Esophagus muscularis mucosa (tissue), 4 donors: ENCODE measurements at regions not wholly inside any gene's neighbourhood (a gene's known extent, or its start where the extent isn't known, plus 50 kb on each side); places are given as distances from the start of the nearest gene placed in this dataset.
"Not testable (repeated sequence)": the region's sequence is repeated elsewhere in the genome, so short reads cannot be mapped to it uniquely, and the experiment has no call there.

Source experiments
- DNase-seq: peaks from one replicate; pipeline ENCODE4 v3.0.0-alpha.2; 2017; ENCODE audit errors: extremely low spot score
- H3K27ac ChIP-seq, 4 donors: fragments of 200-600 bp; sonication (generic); replicated peaks in 1 of 4; 1 replicate in 3 of 4; 2 replicates in 1 of 4; pipeline ENCODE4 v1.5.1; 2016 to 2019; ENCODE audit warnings: mild to moderate bottlenecking in 1 of 4
- H3K27me3 ChIP-seq, 4 donors: fragments of 200-600 bp; sonication (generic); one replicate each; pipeline versions ENCODE4 v1.5.1 to v1.6.0; 2016 to 2019
- H3K36me3 ChIP-seq, 4 donors: fragments of 200-600 bp; sonication (generic); one replicate each; pipeline ENCODE4 v1.5.1; 2016 to 2019
- H3K4me1 ChIP-seq, 4 donors: fragments of 200-600 bp; sonication (generic); one replicate each; pipeline ENCODE4 v1.5.1; 2016 to 2019
- H3K4me3 ChIP-seq, 4 donors: fragments of 200-600 bp; sonication (generic); 1 replicate in 2 of 4; 2 replicates in 2 of 4; pipeline ENCODE4 v1.5.1; 2016 to 2019; ENCODE audit warnings: mild to moderate bottlenecking in 4 of 4, moderate library complexity in 1 of 4
- H3K9me3 ChIP-seq, 4 donors: fragments of 200-600 bp; sonication (generic); 1 replicate in 3 of 4; 2 replicates in 1 of 4; pipeline ENCODE4 v1.5.1; 2016 to 2019
- EP300 ChIP-seq: sonication (generic); formaldehyde crosslinking; IDR thresholded peaks from one replicate; pipeline ENCODE4 v1.6.1; 2017; ENCODE audit warnings: antibody characterized with exemption
- POLR2A ChIP-seq: fragments of 450-650 bp; IDR thresholded peaks from one replicate; pipeline ENCODE4 v1.6.1; 2017; ENCODE audit warnings: antibody characterized with exemption, moderate library complexity, mild to moderate bottlenecking, low read depth
- POLR2AphosphoS5 ChIP-seq, 2 donors: sonication (generic); formaldehyde crosslinking; IDR thresholded peaks; one replicate each; pipeline ENCODE4 v1.6.1; 2017; ENCODE audit warnings: antibody characterized with exemption in 2 of 2
- WGBS: methylation state at CpG from one replicate; pipeline ENCODE4 v1.1.5; 2018; 5-methylcytosine and 5-hydroxymethylcytosine counted together
- intact Hi-C: fragments of 100-400 bp; cut with DNase I; formaldehyde crosslinking; loops from one replicate; pipeline ENCODE4 v1.15.1; 2023
- TF ChIP-seq, protein P1 (sequence below), 3 experiments: fragments of 200-600 bp in 2 of 3; fragments of 450-650 bp in 1 of 3; sonication (generic) in 2 of 3; IDR thresholded peaks; one replicate each; pipeline ENCODE4 v1.5.1; 2017 to 2019; ENCODE audit warnings: antibody characterized with exemption in 3 of 3, mild to moderate bottlenecking in 2 of 3, moderate library complexity in 1 of 3

DNA sequence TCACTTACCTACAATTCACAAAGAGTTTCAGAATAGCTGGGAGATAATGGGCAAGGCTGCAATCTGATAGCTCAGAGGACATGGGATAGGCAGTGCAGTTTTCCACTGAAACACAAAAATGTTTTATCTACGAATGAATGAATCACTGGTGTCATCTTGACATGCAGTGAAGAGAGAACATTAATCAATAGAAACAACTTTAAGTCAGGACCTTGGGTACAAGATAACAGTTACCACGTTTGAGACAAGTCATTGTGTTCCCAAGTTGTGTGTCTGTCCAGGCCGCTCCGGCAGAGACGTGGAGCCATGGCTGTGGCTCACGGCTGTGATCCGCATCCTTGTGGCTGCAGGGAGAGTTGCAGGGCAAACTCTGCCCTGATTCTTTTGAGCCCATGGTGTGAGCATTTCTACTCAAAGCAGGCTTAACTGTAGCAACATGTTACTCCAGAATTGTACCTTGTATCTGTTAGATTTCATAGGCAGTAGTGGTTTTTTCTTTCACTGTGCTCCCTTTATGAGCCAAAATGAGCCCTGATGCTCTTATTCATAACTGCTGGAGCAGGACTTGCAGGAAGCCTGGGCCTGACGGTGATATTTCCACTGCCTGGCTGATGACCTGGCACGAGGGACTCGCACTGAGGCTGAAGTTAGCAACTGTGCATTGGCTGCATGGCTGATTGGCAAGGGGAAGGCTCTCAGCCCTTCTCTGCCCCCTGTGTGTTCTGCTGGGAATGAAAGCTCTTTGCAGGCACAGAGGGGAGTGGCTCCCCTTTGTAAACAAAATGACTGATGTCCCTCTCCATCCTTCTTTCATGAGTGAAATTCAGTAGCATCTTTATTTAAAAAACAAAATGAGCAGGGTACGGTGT is 465.2 kb downstream of the AJAP1 start:
- no peaks in the 10 kb centered on the region for H3K4me1 ChIP-seq
- H3K27me3 ChIP-seq = peaks cover 0 to 9% (median 0%) of the 10 kb centered on the region in 4 donors
- H3K4me3 ChIP-seq = no peak overlapping the region
- H3K36me3 ChIP-seq = no peaks in the 10 kb centered on the region
- intact Hi-C loops = no loop called here
- no peak for TF ChIP-seq EP300
- no peak overlapping the region for H3K27ac ChIP-seq
- WGBS = 51% methylated on average over 11 of the region's 11 CpGs
- DNase-seq = peak; percentile 81
- H3K9me3 ChIP-seq = no peaks in the 10 kb centered on the region

DNA sequence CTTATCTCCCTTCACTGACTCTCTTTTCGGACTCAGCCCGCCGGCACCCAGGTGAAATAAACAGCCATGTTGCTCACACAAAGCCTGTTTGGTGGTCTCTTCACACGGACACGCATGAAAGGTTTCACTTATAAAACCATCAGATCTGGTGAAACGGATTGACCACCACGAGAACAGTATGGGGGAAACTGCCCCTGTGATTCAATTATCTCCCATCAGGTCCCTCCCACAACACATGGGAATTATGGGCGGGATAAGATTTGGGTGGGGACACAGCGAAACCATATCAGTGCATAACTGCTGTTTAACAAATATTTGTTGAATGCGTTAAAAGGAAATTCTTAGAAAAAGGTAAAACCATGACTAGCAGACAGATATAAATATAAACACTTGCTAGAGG is 464.4 kb downstream of the AJAP1 start:
- 92% methylated on average over 10 of the region's 10 CpGs for WGBS
- peak; percentile 62 for DNase-seq
- H3K4me1 ChIP-seq, H3K36me3 ChIP-seq, intact Hi-C loops, H3K9me3 ChIP-seq, H3K27ac ChIP-seq, H3K27me3 ChIP-seq, H3K4me3 ChIP-seq: not testable (repeated sequence)

DNA sequence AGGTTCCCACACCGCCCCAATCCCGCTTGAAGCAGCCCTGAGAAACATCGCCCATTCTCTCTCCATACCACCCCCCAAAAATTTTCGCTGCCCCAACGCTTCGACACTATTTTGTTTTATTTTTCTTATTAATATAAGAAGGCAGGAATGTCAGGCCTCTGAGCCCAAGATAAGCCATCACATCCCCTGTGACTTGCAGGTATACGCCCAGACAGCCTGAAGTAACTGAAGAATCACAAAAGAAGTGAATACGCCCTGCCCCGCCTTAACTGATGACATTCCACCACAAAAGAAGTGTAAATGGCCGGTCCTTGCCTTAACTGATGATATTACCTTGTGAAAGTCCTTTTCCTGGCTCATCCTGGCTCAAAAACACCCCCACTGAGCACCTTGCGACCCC is 463.9 kb downstream of the AJAP1 start:
- H3K36me3 ChIP-seq, intact Hi-C loops, DNase-seq, H3K27ac ChIP-seq, H3K27me3 ChIP-seq, H3K9me3 ChIP-seq, H3K4me1 ChIP-seq, H3K4me3 ChIP-seq: not testable (repeated sequence)
- WGBS = 77% methylated on average over 7 of the region's 11 CpGs

DNA sequence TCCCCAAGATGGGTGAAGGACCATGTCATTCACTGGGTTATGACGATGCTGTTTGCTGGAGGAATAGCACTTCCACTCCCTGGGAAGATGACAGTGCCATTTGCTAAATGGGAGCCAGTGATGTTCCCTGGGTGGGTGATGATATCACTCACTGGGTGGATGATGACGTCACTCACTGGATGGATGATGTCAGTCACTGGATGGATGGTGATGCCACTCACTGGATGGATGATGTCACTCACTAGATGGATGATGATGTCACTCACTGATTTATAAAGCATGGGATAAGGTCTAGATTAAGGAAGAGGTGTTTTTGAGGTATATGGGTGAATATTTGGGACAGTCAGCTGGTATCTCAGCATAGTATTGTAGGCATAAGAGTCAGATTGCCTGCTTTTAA is 457.2 kb downstream of the AJAP1 start:
- intact Hi-C loops = no loop called here
- 79% methylated on average over 2 of the region's 2 CpGs for WGBS
- TF ChIP-seq EP300 (no peak), POLR2A (no peak), POLR2AphosphoS5 (IDR thresholded peaks at IDR 0.05) (no peak)
- TF ChIP-seq, protein P1, sequence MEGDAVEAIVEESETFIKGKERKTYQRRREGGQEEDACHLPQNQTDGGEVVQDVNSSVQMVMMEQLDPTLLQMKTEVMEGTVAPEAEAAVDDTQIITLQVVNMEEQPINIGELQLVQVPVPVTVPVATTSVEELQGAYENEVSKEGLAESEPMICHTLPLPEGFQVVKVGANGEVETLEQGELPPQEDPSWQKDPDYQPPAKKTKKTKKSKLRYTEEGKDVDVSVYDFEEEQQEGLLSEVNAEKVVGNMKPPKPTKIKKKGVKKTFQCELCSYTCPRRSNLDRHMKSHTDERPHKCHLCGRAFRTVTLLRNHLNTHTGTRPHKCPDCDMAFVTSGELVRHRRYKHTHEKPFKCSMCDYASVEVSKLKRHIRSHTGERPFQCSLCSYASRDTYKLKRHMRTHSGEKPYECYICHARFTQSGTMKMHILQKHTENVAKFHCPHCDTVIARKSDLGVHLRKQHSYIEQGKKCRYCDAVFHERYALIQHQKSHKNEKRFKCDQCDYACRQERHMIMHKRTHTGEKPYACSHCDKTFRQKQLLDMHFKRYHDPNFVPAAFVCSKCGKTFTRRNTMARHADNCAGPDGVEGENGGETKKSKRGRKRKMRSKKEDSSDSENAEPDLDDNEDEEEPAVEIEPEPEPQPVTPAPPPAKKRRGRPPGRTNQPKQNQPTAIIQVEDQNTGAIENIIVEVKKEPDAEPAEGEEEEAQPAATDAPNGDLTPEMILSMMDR (IDR thresholded peaks at IDR 0.05) = no peak

DNA sequence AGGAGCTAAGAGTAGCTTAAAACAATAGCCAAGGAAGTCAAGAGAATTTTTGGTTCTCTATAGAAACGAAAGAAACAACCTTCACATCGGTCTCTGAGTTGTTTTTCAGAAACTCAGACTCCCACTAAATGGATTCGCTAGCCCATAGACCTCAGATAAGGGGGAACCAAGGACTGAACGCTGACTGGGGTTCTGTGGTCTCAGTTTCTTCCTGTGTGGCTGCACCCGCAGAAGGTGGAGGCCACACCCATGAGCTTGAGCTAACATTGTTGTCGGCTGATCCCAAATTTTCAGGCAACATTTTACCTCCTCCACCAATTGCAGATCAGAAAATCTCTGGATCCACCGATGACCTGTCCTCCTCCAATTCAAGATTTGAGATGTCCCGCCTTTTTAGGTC is 456.1 kb downstream of the AJAP1 start:
- no peak for DNase-seq
- 83% methylated on average over 8 of the region's 8 CpGs for WGBS
- intact Hi-C loops = no loop called here

More for the DNA sequence above, 457.2 kb downstream of the AJAP1 start:
- no peak overlapping the region for H3K4me3 ChIP-seq
- H3K36me3 ChIP-seq = no peaks in the 10 kb centered on the region
- H3K9me3 ChIP-seq = no peaks in the 10 kb centered on the region
- H3K4me1 ChIP-seq = no peaks in the 10 kb centered on the region
- no peak overlapping the region for H3K27ac ChIP-seq
- peaks cover 0 to 21% (median 0%) of the 10 kb centered on the region in 4 donors for H3K27me3 ChIP-seq
- no peak for DNase-seq

DNA sequence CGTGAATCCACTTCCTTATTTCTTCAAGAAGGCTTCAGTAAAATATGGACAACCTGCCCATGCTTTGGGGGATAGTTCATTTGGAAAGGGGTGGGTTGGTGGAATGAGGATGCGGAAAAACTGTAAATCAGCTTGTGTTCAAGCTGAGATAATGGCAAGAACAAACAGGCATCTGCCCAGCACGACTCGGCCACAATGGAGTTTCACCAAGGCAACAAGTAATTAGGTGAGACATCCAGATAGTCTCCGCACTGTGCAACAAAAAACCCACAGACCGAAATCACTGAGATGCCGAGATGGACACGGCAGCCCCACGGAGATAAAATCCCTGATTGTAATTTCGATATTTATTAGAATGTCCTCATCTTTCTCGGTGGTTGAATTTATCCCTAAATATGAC is 455.2 kb downstream of the AJAP1 start:
- TF ChIP-seq POLR2AphosphoS5 (IDR thresholded peaks at IDR 0.05) (no peak), POLR2A (no peak), EP300 (no peak)
- TF ChIP-seq, protein P1 (IDR thresholded peaks at IDR 0.05) = no peak
- WGBS = 79% methylated on average over 11 of the region's 11 CpGs

More for the DNA sequence above, 456.1 kb downstream of the AJAP1 start:
- Histone ChIP-seq H3K27ac (no peak overlapping the region), H3K36me3 (no peaks in the 10 kb centered on the region), H3K27me3 (peaks cover 0 to 21% (median 0%) of the 10 kb centered on the region in 4 donors), H3K9me3 (no peaks in the 10 kb centered on the region), H3K4me1 (no peaks in the 10 kb centered on the region), H3K4me3 (no peak overlapping the region)
- TF ChIP-seq POLR2AphosphoS5 (IDR thresholded peaks at IDR 0.05) = no peak

DNA sequence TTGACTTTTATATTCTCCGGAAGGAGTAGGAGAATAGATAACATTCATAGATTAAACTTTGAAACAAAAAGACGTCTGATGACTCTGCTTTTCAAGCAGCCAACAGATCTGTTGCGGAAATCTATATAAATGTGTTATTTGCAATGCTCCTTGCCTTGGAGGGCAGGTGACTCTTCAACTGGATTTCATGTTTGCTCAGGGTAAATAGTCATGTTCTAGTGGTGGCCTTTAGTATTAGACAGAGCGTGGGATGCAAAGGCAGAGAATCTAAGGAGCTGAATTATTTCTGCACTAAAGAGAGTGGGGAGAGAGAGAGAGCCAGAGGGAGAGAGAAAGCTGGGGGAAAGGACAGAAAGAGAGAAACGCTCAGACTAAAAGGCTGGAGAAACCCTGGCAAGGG is 454.3 kb downstream of the AJAP1 start:
- 74% methylated on average over 5 of the region's 5 CpGs for WGBS
- Histone ChIP-seq H3K4me1 (no peaks in the 10 kb centered on the region), H3K36me3 (no peaks in the 10 kb centered on the region), H3K9me3 (no peaks in the 10 kb centered on the region), H3K27ac (no peak overlapping the region), H3K27me3 (peaks cover 0 to 21% (median 0%) of the 10 kb centered on the region in 4 donors), H3K4me3 (no peak overlapping the region)
- DNase-seq = no peak
- TF ChIP-seq POLR2A (no peak), POLR2AphosphoS5 (IDR thresholded peaks at IDR 0.05) (no peak), EP300 (no peak)
- TF ChIP-seq, protein P1 (IDR thresholded peaks at IDR 0.05) = no peak
- intact Hi-C loops = no loop called here

More for the DNA sequence above, 455.2 kb downstream of the AJAP1 start:
- no peaks in the 10 kb centered on the region for H3K36me3 ChIP-seq
- intact Hi-C loops = no loop called here
- no peak overlapping the region for H3K27ac ChIP-seq
- no peaks in the 10 kb centered on the region for H3K9me3 ChIP-seq
- DNase-seq = peak; percentile 57
- no peak overlapping the region for H3K4me3 ChIP-seq
- no peaks in the 10 kb centered on the region for H3K4me1 ChIP-seq
- H3K27me3 ChIP-seq = peaks cover 0 to 21% (median 0%) of the 10 kb centered on the region in 4 donors
